Stimulated activated CD4-positive, alpha-beta T cell treated with anti-CD3 and anti-CD28 coated beads, Interleukin-2, amount 100 ng/mL, for 48 hours (primary cell): ENCODE measurements at regions not wholly inside any gene's neighbourhood (a gene's known extent, or its start where the extent isn't known, plus 50 kb on each side); places are given as distances from the start of the nearest gene placed in this dataset.

Source experiments
- DNase-seq, 2 donors: peaks; one replicate each; pipeline ENCODE4 v3.0.0-alpha.2; 2020

DNA sequence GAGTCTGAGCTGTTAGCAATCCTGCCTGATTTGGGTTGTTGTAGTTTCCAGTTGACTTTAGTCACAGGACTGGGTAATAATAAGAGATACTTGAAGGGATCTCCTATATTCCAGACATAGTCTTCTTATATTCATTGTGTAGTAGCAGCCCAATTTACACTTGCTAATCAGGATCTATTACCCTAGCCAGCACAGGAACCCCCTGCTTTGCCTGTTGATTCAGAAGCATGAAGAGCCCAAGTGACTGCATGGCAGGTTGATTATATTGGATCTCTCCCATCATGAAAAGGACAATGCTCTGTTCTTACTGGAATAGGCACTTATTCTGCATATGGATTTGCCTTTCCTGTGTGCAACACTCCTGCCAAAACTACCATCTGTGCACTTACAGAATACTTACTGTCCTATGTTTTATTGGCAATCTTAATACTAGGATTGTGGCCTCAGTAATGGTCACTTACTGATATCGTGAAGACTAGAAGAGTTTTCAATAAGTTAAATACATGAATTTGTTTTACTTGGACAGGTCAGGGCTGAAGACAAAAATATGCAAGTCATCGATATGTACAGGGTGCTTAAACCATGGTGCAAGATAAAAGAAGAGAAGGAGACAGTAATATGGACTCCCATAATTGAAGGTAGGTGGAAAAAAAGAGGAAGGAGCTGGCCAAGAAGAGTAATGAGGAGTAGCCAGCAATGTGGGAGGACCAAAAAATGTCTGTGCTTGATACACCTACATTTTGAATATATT is 304.1 kb downstream of the MCTP2 start:
- DNase-seq, result no peak

DNA sequence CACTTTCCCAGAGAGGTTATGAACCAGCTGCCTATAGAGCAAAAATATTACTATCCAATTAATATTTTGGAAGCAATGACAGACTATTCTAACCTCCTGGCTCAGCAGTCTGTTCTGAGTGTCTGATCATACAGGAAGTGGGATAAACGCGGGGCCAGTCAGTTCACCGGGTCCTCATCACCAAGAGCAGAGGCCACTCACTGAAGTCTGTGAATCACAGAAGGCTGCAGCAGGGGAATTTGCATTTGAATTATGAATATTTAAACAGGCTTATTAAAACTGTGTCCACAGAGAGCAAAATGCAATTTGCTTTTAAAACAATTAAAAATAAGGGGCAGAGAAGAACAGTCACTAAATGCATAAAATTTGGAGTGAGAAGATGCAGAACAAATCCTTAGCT is 305.2 kb downstream of the MCTP2 start:
- DNase-seq, result no peak

DNA sequence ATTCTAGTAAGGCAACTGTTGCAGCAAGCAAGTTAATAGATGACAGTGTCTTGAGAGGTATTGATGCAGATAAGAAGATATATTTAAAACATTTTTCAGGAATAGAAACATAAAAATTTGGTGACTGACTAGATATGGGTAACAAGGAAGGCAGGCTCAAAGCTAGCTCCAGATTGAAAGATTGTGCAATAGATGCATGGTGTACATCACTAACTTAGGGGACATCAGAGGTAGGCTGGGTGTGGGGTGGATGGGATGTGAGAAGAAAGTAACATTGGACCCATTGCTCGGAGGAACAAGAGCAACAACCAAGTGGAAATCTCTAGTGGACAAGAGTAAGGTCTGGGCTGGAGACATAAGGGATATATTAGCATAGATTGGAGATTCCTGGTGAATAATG is 306.9 kb downstream of the MCTP2 start:
- no peak for DNase-seq

DNA sequence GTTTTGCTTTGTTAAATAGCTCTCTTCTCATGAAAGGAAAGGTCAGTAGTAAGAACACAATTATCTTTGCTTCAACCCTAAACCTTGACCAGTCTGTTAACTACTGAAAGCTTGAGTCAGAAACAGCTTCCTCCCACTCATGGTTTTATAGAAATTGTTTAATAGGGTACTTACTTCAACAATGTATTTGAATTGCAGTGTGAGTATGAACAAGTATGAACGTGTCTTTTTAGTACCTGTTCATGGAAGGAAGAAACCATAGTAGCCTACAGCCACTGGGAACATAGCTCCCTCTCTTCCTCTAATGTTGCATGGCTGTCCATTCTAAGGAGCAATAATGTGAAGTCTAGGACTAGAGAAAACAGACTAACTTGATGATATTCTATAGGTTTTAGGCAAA is 311.0 kb downstream of the MCTP2 start:
- no peak for DNase-seq

DNA sequence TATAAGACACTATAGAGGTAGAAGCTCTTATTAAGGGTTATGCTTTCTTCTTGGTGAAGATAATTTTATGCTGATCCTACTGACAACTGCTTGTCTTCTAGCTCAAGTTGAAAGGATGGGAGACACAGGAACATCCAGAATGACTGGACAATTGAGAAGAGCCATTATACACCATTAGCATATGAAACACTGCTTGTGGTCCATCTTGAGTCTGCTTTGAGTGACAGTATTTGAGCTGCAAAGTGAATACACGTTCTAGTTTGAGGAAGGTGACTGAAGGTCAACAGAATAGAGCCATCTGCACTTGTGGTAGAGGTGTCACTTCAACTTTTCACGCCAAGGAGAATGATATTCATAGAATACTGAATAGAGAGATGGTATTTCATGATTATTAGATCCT is 315.4 kb downstream of the MCTP2 start:
- DNase-seq, result no peak

DNA sequence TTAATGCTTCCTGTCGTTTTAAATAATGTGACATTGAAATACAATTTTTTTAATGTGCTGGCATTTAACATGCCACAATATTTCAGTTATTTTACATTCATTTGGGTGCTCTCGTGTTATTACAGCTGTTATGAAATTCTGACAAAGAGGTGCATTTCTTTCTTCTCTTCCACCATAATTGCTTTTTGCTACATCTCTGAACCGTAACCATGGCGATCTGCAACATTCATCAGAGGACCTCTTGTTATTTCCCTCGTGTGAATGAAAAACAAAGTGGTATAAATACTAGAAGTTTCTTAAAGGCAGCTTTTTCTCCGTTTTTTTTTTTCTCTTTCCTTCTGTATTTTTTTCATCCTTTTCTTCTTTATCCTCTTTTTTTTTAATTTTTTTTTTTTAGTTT is 316.4 kb downstream of the MCTP2 start:
- no peak for DNase-seq

DNA sequence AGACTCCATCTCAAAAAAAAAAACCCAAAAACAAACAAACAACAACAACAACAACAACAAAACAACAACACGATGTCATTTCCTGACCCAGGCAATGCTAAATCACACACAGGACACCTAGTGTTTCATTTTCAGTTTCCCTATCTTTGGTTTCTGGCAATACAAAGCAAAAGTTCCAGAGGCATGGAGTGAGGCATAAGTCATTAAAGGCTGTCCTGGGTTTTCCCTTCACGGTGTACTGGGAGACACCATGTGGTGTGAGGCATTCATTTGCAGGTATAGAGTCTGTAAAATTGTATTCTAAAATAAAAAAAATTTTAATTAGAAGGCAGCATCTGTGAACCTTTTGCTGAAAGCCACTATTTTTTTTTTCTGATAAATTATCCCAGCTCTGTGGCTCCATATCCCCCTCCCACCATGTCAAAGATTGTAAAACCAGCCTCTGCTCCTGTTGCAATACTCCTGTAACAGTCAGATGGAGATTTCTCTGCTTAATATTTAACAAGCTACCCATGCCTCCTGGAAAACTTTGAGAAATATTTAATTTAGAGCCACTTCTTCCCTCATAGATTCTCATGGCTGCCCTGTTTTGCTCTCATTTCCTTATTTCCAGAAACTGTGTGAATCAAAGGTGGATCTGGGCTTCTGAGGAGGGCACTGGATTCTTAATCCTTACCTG is 324.6 kb downstream of the MCTP2 start:
- no peak for DNase-seq

DNA sequence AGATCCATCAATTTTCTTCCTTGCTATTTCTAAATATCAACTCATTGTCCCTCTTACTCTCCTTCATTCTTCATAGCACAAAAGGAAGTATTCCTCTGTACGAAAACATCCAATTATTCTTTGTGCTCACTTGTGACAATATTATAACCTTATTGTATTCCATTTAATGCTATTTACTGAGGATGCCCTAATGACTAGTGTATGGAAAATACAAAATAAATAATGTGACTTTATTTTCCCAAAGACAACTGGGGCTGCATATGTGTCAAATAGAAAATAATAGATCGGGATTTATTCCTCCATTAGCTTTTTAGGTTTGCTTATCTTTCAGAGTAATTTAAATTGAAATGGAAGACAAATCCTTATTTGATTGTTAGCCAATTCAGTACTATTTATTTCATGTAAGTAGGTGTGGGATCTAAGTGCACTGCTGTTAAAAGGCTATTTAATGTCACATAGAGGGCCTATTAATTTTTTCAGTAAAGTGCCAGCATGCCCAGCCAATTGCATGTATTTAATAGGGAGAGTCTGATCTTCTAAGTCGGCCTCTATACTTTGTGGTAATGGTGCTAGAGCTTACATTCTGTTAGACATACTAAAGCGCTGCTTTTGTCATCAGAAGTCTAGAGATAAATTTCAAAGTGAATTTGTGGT is 329.8 kb downstream of the MCTP2 start:
- no peak for DNase-seq

DNA sequence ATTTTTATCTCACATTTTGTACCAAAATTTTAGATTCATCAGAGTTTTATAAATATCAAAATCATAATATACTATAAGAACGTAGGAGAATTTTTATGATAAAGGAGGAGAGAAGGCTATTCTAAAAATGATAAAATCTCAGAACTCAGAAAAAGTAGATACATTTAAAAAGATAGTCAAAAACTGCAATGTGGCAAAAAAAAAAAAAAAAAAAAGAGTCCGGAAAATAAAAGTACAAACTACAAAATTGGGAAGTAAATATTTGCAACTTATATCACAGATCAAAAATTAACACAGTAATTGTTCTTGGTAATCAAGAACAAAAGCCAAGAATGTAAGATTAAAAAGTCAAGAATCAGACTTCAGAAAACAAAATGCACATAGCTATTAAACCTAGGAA is 332.1 kb downstream of the MCTP2 start:
- DNase-seq, result no peak

DNA sequence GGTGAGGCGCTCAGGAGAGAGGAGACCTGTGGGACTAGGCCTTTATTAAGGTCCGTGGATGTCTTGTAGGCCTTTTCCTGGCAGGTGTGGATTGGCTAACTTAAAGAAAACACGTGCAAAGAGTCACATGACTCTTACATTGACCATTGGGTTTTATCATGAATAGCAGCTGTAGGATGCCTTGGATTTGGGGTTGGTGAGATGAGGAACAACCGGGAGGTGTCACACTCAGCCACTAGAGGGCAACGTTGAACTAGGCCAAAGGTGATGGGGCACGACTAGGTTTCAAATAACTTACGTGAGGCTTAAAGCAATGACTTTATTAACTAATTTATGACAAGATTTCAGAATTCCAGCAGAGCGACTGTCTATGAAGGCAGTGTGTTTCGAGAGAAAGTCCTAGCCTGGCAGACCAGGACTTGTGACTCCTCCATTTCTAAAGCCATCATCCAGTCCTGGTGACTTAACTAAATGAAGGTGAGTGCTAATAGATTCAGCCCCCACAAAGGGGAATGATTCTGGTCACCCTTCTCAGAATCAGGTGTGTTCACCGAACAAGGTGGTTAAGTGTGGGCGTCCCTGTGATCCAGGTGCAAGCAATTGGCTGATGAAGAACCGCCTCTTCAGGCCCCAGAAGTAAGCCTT is 345.6 kb downstream of the MCTP2 start:
- DNase-seq, result peak; percentile 31 to 40

DNA sequence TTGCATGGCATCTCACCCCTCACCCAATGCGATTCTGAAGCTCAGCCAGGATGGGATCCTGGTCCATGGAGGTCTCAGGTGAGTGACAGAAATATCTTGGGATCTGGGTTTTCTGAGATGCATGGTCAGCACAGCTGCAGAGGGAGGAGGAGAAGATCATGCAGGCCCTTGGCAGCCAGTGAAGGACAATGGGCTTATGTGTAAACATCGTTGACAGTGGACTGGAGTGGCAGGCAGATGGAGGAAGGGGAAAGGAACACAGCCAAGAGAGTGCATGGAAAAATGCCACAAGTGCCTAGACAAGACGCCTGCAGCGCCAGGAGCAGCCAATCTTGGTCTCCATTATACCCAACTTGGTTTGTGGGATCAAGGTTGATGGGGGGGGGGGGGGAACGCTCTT is 347.9 kb downstream of the MCTP2 start:
- DNase-seq, result no peak

DNA sequence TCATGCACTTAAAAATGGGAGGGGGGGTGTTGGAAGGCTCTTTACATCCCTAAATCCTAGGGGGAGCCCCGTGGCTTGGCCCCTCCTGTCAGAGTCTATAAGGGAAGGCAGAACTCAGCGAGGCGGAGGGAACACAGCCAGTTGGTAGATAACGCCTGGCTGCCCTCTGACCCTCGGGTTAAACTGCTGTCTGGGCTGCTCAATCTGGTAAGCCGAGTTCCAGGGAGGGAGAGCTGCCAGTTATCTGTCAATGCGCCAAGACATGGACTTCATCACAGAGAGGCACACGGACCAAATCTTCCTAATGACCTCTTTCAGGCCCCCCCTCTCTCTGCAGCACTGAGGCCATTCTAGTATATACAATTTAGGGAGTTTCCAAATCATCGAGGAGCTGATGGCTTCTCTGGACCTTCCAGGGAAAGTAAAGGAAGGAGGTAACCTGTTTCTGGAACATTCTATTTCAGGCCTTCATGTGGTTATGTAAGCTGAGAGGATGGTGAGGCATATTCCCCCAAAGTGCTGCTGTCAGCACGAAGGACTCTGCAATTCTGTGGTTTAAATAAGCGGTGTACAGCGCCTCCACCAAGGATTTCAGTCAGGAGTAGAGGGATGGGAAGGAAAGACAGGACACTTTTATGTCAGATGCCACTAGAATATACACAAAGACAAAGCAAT is 349.0 kb downstream of the MCTP2 start:
- no peak for DNase-seq

DNA sequence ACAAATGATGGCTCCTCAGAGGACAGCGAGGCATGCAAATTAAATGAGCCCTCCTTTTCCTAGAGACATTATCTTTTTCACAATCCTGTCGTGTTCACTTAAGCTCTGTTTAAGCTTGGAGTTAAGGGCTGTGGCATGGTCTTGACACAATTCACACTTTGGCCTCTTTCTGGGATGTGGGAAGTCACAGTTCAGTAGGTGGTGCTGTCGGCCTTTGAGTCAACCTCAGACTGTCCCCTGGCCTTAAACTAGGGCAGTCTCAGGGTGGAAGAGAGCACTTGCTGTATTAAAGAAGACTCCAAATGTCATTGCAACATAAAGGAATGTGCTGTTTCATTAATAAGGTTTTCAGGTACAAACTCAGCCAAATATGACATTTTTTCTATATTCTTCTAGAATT is 351.0 kb downstream of the MCTP2 start:
- DNase-seq, result no peak

DNA sequence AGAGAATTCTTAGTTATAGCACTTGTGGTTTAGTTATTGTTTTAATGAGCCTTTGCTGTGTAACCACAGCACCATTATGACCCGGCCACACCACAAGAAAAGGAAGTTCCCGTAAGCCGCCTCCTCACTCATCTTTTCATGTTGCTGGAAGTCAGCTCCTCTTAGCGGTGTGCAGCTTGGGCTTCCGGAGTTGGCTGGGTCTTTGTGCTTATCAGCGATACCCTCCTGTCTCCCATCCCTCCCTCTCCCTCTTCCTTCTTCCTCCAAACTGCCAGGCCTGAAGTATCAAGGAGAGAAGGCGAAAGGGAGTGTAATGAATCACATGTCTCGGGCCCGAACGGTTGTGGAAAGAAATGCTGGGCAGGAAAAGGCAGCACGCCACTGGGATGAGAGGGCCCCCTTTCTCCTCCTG is 353.5 kb downstream of the MCTP2 start:
- peak; percentile 31 for DNase-seq

DNA sequence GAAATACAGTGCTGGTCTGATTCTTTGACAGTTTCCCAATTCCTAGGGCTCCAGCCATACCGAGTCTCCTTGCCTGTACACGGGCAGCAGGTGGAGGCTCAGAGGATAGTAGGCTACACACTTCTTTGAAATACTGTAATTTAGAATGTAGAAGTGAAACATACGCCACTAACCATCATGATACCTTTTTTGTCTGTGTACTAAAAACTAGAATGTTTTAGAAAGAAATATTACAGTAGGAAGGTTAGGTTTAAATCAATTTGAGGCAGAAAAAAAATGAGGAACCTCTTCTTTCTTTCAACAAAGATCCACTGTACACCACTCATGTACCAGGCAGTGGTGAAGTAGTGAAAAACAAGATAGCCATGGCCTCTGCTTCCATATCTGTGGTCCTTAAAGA is 354.7 kb downstream of the MCTP2 start:
- no peak for DNase-seq

DNA sequence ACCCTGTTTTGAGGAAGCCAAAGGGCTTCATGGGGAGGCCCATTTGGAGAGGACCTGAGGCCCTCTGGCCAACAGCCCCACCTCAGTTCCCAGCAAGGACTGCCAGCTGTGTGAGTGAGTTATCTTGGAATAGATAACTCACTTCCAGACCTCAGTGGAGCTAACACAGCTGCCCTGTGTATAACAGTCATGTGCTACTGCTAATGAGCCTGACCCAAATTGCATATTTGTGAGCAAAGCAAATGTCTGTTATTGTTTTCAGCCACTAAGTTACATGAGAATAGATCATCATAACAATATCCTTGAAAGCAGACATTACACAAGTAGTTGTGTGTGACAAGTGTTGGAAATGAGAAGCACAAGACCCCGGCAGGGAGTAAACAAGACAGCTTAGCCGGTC is 355.8 kb downstream of the MCTP2 start:
- DNase-seq, result no peak

DNA sequence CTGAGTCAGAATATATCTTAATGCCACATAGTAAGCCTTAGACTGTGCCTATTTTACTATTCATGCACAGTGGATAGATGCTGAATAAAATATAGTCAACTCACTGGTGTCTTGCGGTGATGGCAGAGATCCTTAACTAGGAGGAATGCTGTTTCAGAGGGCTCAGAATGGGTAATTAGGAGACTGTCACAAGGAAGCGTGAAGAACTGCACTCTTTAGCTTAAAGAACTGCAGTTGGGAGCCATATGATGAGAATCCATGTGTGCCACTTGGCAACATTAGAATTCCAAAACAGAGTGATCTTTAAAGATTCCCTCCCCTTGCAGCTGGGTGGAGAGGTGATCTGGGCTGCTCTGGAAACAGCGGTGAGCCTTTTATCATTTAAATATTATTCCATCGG is 357.6 kb downstream of the MCTP2 start:
- no peak for DNase-seq

DNA sequence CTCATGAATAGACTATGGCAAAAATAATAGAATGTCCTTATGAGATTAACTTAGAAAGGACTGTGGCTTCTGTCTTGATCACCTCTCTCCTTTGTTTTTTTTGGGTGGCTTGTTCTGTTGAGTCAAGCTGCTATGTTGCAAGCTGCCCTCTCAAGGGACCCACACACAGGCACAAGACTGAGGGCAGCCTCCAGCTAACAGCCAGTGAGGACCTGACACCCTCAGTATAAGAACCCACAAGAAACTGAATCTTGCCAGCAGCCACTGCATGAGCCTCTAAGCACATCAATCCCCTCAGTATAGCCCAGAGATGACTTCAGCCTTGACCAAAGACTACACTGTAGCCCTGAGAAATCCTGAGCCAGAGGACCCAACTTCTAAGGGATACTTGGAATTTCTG is 361.1 kb downstream of the MCTP2 start:
- no peak for DNase-seq

DNA sequence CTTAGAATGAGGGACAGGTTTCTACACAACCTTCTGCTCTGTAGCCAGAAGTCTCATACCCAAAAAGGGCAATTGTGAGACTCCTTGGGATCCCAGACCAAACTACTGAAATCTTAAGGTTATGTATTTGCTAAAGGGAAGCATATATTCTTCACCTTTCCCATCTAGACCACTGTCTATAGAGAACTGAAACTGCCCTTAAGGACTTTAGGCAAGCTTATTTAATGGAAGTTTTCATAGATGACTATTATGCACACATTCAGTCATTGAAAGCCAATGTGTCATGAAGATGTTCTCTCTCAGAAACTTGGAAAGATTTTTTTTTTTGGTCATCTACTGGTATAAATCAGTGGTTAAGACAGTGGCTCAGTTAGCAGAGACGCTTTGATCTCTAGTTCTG is 365.3 kb downstream of the MCTP2 start:
- DNase-seq, result no peak

DNA sequence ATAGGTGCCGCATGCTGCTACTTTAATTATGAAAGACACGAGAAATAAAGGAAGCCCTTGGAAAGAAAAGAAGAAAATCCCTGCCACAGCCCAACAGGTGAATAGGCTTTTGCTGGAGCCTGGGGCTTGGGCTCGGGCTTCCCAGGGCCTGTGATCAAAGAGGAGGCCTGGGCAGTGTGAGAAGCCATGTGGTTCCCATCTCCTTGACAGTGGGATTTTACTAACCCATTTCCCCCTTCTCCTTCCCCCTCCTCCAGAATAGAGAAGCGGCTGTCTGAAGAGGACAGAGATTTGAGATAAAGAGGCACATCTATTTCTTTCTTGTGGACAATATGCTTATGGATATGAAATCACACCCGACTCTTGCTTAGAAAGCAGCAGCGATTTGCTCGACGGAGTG is 369.1 kb downstream of the MCTP2 start:
- DNase-seq, result no peak

DNA sequence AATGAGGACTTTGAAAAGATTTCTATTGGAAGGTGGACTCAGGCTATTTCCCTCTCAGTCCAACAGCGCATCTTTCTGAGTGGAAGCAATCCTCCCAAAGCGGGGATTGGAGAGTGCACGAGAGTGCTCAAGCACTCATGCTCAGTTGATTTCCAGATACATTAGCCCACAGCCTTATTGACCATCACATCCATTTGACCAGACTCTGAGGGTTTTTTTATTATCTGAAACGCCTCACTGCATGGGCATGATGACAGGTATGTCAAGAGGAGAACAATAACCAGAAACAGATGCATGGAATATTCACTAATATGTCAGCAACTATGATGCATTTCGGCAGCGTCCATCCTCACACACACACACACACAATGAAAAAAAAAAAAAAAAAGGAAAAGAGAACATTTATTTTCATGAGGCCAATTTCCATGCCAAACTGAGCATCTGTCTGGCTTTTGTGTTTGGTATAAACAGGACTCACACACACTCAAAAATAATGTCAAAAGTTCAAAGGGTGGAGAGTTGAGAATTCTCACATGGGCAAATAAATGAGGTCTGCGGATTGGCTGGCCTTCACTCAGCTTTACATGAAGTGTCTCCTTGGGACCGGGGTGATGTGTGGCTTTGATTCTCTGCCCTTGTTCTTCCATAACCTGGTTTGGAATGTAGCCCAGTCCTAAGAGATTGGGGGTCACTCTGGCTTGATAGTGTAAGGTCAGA is 371.6 kb downstream of the MCTP2 start:
- no peak for DNase-seq

DNA sequence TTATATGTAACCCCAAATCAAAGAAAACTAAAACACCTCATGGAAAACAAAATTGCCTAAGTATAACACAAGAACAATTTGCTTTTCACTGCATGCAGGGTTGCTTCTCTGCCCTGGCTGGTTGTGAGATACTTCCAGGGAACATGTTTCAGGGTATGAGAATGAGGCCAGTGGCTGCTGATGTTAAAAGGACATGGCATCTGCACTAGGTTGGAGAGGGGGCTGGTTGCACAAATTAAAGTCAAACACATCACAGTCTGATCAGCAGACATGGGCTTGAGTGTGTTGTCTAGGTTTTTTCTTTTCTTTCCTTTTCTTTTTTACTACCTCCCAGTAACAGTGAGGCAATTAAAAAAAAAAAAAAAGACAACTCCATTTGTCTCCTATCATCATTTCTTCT is 374.9 kb downstream of the MCTP2 start:
- no peak for DNase-seq
